HUES64 (cell line): ENCODE measurements at regions not wholly inside any gene's neighbourhood (a gene's known extent, or its start where the extent isn't known, plus 50 kb on each side); places are given as distances from the start of the nearest gene placed in this dataset.

Experiments used
- H3K27ac ChIP-seq: 2 replicates; pipeline ENCODE4 v1.7.0; 2013; ENCODE audit warnings: low read depth, low read length, inconsistent platforms
- H3K27me3 ChIP-seq: 2 replicates; pipeline ENCODE4 v1.6.1; 2013; ENCODE audit warnings: mild to moderate bottlenecking, low read length; ENCODE audit not compliant: insufficient read depth
- H3K36me3 ChIP-seq: 2 replicates; pipeline ENCODE4 v1.6.1; 2013; ENCODE audit warnings: mild to moderate bottlenecking, low read length; ENCODE audit not compliant: insufficient read depth
- H3K4me1 ChIP-seq: 2 replicates; pipeline ENCODE4 v1.6.1; 2013; ENCODE audit warnings: mild to moderate bottlenecking, low read length, moderate library complexity; ENCODE audit not compliant: insufficient read depth
- H3K4me3 ChIP-seq: 2 replicates; pipeline ENCODE4 v1.5.1; 2013; ENCODE audit warnings: mild to moderate bottlenecking, low read length, moderate library complexity
- H3K9ac ChIP-seq: 2 replicates; pipeline ENCODE4 v1.6.1; 2013; ENCODE audit warnings: mild to moderate bottlenecking, low read depth, low read length
- H3K9me3 ChIP-seq: 2 replicates; pipeline ENCODE4 v1.6.1; 2013; ENCODE audit warnings: low read depth, low read length; ENCODE audit not compliant: insufficient read depth
- WGBS: fragments of 150-250, 120-280 bp; methylation state at CpG from one replicate; pipeline ENCODE4 v1.1.7; 2013; ENCODE audit warnings: missing lambda C conversion rate; 5-methylcytosine and 5-hydroxymethylcytosine counted together

DNA sequence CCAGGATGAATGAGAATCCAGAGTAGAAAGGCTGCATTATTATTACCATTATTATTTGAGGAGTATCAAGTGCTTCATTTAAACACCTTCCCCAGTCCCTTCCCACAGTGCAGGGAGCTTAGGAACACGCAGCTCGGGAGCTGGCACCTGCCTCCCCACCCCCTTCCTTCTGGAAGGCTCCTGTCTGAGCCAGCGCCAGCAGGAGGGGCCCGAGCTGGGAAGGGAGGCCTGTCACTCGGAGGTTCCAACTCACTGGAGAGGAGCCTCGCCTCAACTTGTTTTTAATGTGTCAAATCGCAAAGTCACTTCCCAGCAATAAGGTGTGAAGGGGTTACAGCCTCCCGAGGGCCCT, 156.4 kb upstream of the IRX4 start:
- H3K27ac ChIP-seq = no peak overlapping the region
- WGBS = 46% methylated on average over 8 of the region's 8 CpGs

GRCh38 chr5:2038321-2039179, 155.8 kb upstream of the IRX4 start:
- WGBS = 5% methylated on average over 58 of the region's 58 CpGs
- no peaks in the 10 kb centered on the region for H3K36me3 ChIP-seq
- H3K9me3 ChIP-seq = no peaks in the 10 kb centered on the region
- no peak overlapping the region for H3K27ac ChIP-seq
- peak overlapping the region; percentile 56 for H3K4me3 ChIP-seq
- H3K27me3 ChIP-seq = peaks cover 19% of the 10 kb centered on the region; the same call in 1 of the 2 replicates
- no peaks in the 10 kb centered on the region for H3K4me1 ChIP-seq
- no peak overlapping the region for H3K9ac ChIP-seq

More for the DNA sequence above, 156.4 kb upstream of the IRX4 start:
- peaks cover 19% of the 10 kb centered on the region; the same call in 1 of the 2 replicates for H3K27me3 ChIP-seq
- no peaks in the 10 kb centered on the region for H3K4me1 ChIP-seq
- no peaks in the 10 kb centered on the region for H3K36me3 ChIP-seq
- H3K9me3 ChIP-seq = no peaks in the 10 kb centered on the region
- H3K9ac ChIP-seq = no peak overlapping the region
- H3K4me3 ChIP-seq = no peak overlapping the region

DNA sequence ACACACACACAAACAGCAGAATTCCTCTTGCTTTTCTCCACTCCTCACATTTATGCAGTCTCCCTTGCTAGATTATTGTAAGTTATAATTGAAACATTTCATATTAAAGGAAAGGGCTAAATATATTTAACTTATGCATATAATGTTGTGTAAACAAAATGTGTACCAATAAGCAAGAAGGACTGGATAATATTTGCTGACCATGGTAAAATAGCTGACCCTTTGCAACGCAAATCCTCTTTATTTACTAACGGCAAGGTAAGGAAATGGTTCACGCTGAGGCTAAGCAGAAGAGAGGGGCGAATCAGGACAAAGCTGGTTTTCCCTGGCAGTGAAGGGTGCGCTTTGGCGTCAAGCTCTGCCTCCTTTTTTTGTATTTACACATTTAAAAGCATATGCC, 154.2 kb upstream of the IRX4 start:
- Histone ChIP-seq H3K27ac (no peak overlapping the region), H3K27me3 (peaks cover 19% of the 10 kb centered on the region; the same call in 1 of the 2 replicates), H3K9ac (no peak overlapping the region), H3K9me3 (no peaks in the 10 kb centered on the region; the same call in 1 of the 2 replicates), H3K36me3 (no peaks in the 10 kb centered on the region), H3K4me3 (no peak overlapping the region), H3K4me1 (0 out of 2 replicates have a peak, but pooled peaks cover 5% of the 10 kb centered on the region)
- 92% methylated on average over 6 of the region's 6 CpGs for WGBS

GRCh38 chr5:2032432-2032831, 149.7 kb upstream of the IRX4 start:
- WGBS = 27% methylated on average over 5 of the region's 5 CpGs
- peaks cover 16% of the 10 kb centered on the region; the same call in 1 of the 2 replicates for H3K27me3 ChIP-seq
- no peaks in the 10 kb centered on the region; the same call in 1 of the 2 replicates for H3K9me3 ChIP-seq
- no peaks in the 10 kb centered on the region for H3K36me3 ChIP-seq
- 0 out of 2 replicates have a peak, but pooled peaks cover 5% of the 10 kb centered on the region for H3K4me1 ChIP-seq
- no peak overlapping the region for H3K4me3 ChIP-seq
- H3K9ac ChIP-seq = no peak overlapping the region
- no peak overlapping the region for H3K27ac ChIP-seq

DNA sequence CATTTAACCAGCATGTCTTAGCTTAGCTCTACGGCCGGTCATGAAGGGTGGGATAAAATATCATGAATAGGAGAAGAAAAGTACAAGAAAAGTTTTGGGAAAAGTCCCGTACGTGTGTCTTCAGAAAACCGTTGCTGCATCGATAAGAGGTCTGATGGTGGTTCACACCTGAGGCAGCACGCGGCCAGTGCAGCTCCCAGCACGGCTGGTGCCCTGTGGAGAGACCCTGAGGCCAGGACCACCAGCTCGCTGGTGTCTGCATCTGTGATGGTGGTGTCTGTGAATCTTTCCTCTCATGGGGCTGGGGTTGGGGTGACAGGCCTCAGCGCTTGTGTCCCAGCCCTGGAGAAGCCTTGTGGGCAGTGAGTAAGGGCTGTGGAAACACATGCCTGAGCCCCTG, 148.9 kb upstream of the IRX4 start:
- WGBS = 93% methylated on average over 11 of the region's 11 CpGs
- Histone ChIP-seq H3K27ac (no peak overlapping the region), H3K9me3 (peaks cover 4% of the 10 kb centered on the region; the same call in 1 of the 2 replicates), H3K9ac (no peak overlapping the region), H3K36me3 (no peaks in the 10 kb centered on the region), H3K4me1 (0 out of 2 replicates have a peak, but pooled peaks cover 5% of the 10 kb centered on the region), H3K27me3 (peaks cover 14% of the 10 kb centered on the region; the same call in 1 of the 2 replicates), H3K4me3 (no peak overlapping the region)

GRCh38 chr5:2030131-2030530, 147.4 kb upstream of the IRX4 start:
- Histone ChIP-seq H3K9me3 (peaks cover 4% of the 10 kb centered on the region; the same call in 1 of the 2 replicates), H3K27me3 (peaks cover 5% of the 10 kb centered on the region; the same call in 1 of the 2 replicates), H3K4me1 (peaks cover 9% of the 10 kb centered on the region; the same call in 1 of the 2 replicates), H3K36me3 (no peaks in the 10 kb centered on the region), H3K27ac (no peak overlapping the region), H3K4me3 (no peak overlapping the region), H3K9ac (no peak overlapping the region)
- WGBS = 89% methylated on average over 5 of the region's 5 CpGs

- Histone ChIP-seq H3K4me1 (peaks cover 12% of the 10 kb centered on the region; the same call in 1 of the 2 replicates), H3K27ac (no peak overlapping the region), H3K9ac (no peak overlapping the region), H3K36me3 (no peaks in the 10 kb centered on the region), H3K9me3 (peaks cover 4% of the 10 kb centered on the region; the same call in 1 of the 2 replicates), H3K4me3 (no peak overlapping the region), H3K27me3 (no peaks in the 10 kb centered on the region; the same call in 1 of the 2 replicates)
- WGBS = 93% methylated on average over 2 of the region's 4 CpGs
Measured at GRCh38 chr5:2029206-2029605, 146.5 kb upstream of the IRX4 start.

DNA sequence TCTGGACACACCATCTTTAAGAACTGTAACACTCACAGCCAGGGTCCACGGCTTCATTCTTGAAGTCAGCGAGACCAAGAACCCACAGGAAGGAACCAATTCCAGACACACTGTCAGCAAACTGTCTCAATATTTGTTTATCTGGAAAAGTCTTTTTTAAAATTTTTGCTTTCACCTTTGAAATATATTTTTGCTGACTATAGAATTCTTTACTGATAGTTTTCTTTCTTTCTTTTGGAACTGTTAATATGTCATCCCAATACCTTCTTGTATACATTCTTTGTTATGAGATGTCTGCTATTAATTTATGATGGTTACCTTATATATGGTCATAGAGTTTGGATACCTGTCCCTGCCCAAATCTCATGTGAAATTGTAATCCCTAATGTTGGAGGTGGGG, 145.1 kb upstream of the IRX4 start:
- Histone ChIP-seq H3K27ac (no peak overlapping the region), H3K4me1 (peaks cover 12% of the 10 kb centered on the region; the same call in 1 of the 2 replicates), H3K27me3 (no peaks in the 10 kb centered on the region; the same call in 1 of the 2 replicates), H3K36me3 (no peaks in the 10 kb centered on the region), H3K9me3 (peaks cover 4% of the 10 kb centered on the region; the same call in 1 of the 2 replicates), H3K9ac (no peak overlapping the region), H3K4me3 (no peak overlapping the region)
- whole genome bisulfite sequencing = 93% methylated on average over 2 of the region's 2 CpGs

DNA sequence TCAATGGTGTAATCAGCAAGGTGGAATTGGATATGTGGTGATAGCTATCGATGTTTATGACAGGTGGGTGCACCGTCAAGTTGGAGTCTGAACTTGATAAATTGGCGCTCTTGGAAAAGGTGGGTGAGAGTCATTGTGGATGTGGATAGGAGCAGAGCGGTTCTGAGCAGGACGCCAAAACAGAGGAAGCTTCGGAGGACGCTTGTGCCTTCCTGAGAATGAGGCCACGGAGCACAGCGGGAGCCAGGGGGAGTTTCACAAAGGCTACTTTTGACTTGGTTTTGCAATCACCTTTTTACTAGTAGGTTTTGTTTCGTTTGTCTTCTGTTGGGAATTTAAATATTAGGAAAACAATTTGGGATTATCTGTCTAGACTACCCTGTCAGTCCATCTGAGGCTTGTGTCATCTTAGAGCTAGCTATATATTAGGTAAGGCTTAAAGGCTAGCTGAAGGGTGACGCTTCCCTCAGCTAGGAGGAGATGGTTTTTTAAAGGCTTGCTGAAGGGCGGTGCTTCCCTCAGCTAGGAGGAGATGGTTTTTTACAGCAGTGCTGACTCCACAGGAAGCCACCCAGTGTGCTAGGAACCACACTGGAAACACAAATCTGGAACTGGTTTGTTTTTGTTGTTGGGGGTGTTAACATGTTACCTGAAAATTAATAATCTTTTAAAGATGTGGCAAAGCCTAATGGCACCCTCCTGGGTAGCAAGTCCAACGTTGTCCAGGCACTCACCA, 142.4 kb upstream of the IRX4 start:
- no peaks in the 10 kb centered on the region for H3K36me3 ChIP-seq
- H3K27ac ChIP-seq = no peak overlapping the region
- no peaks in the 10 kb centered on the region for H3K27me3 ChIP-seq
- H3K4me3 ChIP-seq = no peak overlapping the region
- WGBS = 62% methylated on average over 13 of the region's 13 CpGs
- H3K9ac ChIP-seq = no peak overlapping the region
- peaks cover 4% of the 10 kb centered on the region; the same call in 1 of the 2 replicates for H3K9me3 ChIP-seq
- H3K4me1 ChIP-seq = peaks cover 7% of the 10 kb centered on the region; the same call in 1 of the 2 replicates

DNA sequence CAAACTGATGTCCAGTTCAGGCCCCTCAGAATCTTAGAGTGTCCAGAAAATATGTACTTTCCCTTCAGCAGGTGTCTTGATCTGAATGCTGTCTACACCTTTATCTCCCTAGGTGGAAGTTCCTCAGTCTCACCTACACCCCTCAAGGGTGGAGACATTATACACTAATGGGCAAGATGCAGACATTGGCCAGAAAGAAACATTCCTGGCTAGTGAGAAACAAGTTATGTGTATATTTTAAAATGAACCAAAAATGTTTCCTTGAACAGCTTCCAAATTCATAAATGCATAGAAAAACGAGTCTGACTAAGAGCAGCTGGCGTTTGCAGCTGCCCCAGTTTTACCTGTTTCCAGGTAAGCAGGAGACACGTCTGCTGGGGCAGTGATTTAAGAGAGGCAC, 140.5 kb upstream of the IRX4 start:
- Histone ChIP-seq H3K9ac (no peak overlapping the region), H3K4me3 (no peak overlapping the region), H3K27ac (no peak overlapping the region), H3K9me3 (peaks cover 4% of the 10 kb centered on the region; the same call in 1 of the 2 replicates), H3K27me3 (no peaks in the 10 kb centered on the region), H3K4me1 (peaks cover 7% of the 10 kb centered on the region; the same call in 1 of the 2 replicates), H3K36me3 (no peaks in the 10 kb centered on the region)
- 95% methylated on average over 3 of the region's 3 CpGs for WGBS

GRCh38 chr5:2022436-2022835, 139.7 kb upstream of the IRX4 start:
- H3K4me1 ChIP-seq = peaks cover 7% of the 10 kb centered on the region; the same call in 1 of the 2 replicates
- no peak overlapping the region for H3K4me3 ChIP-seq
- no peak overlapping the region for H3K9ac ChIP-seq
- no peaks in the 10 kb centered on the region for H3K36me3 ChIP-seq
- H3K27ac ChIP-seq = no peak overlapping the region
- 91% methylated on average over 5 of the region's 5 CpGs for WGBS
- H3K27me3 ChIP-seq = no peaks in the 10 kb centered on the region
- H3K9me3 ChIP-seq = 0 out of 2 replicates have a peak, but pooled peaks cover 4% of the 10 kb centered on the region
